ENCODE measurements at regions not wholly inside any gene's neighbourhood (a gene's known extent, or its start where the extent isn't known, plus 50 kb on each side); places are given as distances from the start of the nearest gene placed in this dataset.

DNA sequence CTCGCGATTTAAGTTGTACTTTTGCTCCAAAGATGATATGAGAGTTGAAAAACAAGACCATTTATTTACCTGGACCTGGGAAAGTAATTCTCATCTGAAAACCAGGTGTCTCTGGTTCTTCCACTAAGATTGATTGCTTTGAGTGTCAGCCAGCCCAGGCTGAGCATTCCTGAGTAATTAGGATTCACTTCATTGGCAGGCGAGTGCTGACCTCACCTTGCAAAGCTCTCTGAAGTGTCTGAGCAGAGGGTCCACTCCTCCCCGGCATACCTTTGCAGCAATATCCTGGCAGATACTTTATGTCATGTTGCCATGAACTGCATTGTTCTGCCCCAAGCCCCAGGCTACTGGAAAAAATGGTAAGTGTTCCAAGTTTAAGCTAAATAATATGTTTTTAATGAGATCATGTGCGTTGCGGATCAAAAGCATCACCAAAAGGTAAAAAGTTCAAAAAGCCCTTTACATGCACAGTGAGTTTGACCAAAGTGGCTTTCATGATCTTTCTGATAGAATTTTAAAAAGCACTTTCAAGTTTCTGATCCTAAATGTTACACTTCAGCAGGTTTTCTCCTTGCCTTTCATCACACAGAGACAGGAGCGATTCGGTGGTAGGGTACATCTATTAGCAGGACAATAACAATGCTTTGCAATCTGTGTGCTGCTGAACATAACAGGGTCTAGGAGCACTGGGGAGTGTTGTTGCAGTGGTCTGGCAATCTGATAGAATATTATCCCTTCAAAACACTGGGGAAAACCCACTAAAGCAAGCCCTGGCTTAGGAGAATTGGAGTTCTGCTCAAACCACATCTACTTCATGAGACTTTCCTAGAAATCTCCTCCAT lies 127.8 kb upstream of the EEF1E1 start:
- no peak overlapping the region for H3K4me3 Mint-ChIP-seq (ENCODE audit: unreplicated experiment)
- no peak for TF ChIP-seq CTCF (IDR thresholded peaks at IDR 0.05; ENCODE audit: unreplicated experiment)
- no peak overlapping the region for H3K27ac Mint-ChIP-seq (ENCODE audit: low read depth, unreplicated experiment)
- H3K27me3 Mint-ChIP-seq (ENCODE audit: insufficient read depth, unreplicated experiment): no peaks in the 10 kb centered on the region
- ChIA-PET POLR2A (interaction anchor here (0.8 kb wide), 1 partner anchor 89 kb away, joined by 3 read pairs; no protein-coding TSS in a partner anchor), CTCF (interaction anchor here (0.7 to 2.4 kb wide), 2 partner anchors 11 to 25 kb away, joined by 3 to 16 read pairs; no protein-coding TSS in a partner anchor)
- intact Hi-C loops (cut with micrococcal nuclease): no loop called here
- no peaks in the 10 kb centered on the region for H3K9me3 Mint-ChIP-seq (ENCODE audit: unreplicated experiment)
- no peaks in the 10 kb centered on the region for H3K36me3 Mint-ChIP-seq (ENCODE audit: insufficient read depth, unreplicated experiment)
- BruUV-seq (replicated peaks): no TSS peak
- H3K4me1 Mint-ChIP-seq (ENCODE audit: insufficient read depth, unreplicated experiment): no peaks in the 10 kb centered on the region
- peak; percentile 9 for DNase-seq (ENCODE audit: unreplicated experiment)

GRCh38 chr6:8225113-8225512 lies 122.8 kb upstream of the EEF1E1 start:
- Mint-ChIP-seq H3K27me3 (ENCODE audit: insufficient read depth, unreplicated experiment) (no peaks in the 10 kb centered on the region), H3K4me3 (ENCODE audit: unreplicated experiment) (no peak overlapping the region), H3K36me3 (ENCODE audit: insufficient read depth, unreplicated experiment) (no peaks in the 10 kb centered on the region), H3K9me3 (ENCODE audit: unreplicated experiment) (no peaks in the 10 kb centered on the region), H3K4me1 (ENCODE audit: insufficient read depth, unreplicated experiment) (no peaks in the 10 kb centered on the region), H3K27ac (ENCODE audit: low read depth, unreplicated experiment) (no peak overlapping the region)
- POLR2A ChIA-PET: interaction anchor here (0.9 to 1.9 kb wide), 4 partner anchors 11 to 90 kb away, joined by 3 to 5 read pairs (median 3); no protein-coding TSS in a partner anchor
- peak; percentile 14 for DNase-seq (ENCODE audit: unreplicated experiment)
- intact Hi-C loops (cut with micrococcal nuclease): no loop called here
- TF ChIP-seq CTCF (IDR thresholded peaks at IDR 0.05; ENCODE audit: unreplicated experiment): no peak
- BruUV-seq (replicated peaks): no TSS peak
- CTCF ChIA-PET: interaction anchor here (0.6 to 10.9 kb wide), 2 partner anchors 40 to 94 kb away, joined by 3 to 321 read pairs; no protein-coding TSS in a partner anchor

DNA sequence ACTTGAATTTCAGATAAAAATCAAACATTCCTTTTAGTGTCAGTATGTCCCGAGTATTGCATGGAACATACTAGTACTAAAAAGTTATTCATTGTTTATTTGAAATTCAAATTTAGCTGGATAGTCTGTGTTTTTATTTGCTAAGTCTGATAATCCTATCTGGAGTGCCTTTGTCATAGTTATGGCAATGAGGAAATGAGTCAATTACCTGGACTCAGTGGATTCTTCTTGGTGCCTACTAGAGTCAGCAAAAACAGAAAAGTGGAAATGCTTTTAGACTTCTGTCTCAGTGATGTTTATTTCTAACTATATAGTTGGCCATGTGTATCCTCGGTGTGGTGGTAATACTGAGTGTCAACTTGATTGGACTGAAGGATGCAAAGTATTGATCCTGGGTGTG lies 121.3 kb upstream of the EEF1E1 start:
- BruUV-seq (replicated peaks): no TSS peak
- intact Hi-C loops (cut with micrococcal nuclease): no loop called here
- ChIA-PET POLR2A (interaction anchor here (1.9 kb wide), 1 partner anchor 12 kb away, joined by 5 read pairs; no protein-coding TSS in a partner anchor), CTCF (interaction anchor here (10.9 kb wide), 1 partner anchor 92 kb away, joined by 321 read pairs; no protein-coding TSS in a partner anchor)
- no peak overlapping the region for H3K4me3 Mint-ChIP-seq (ENCODE audit: unreplicated experiment)
- H3K36me3 Mint-ChIP-seq (ENCODE audit: insufficient read depth, unreplicated experiment): no peaks in the 10 kb centered on the region
- no peak for TF ChIP-seq CTCF (IDR thresholded peaks at IDR 0.05; ENCODE audit: unreplicated experiment)
- no peaks in the 10 kb centered on the region for H3K4me1 Mint-ChIP-seq (ENCODE audit: insufficient read depth, unreplicated experiment)
- DNase-seq (ENCODE audit: unreplicated experiment): no peak
- H3K27ac Mint-ChIP-seq (ENCODE audit: low read depth, unreplicated experiment): no peak overlapping the region
- no peaks in the 10 kb centered on the region for H3K27me3 Mint-ChIP-seq (ENCODE audit: insufficient read depth, unreplicated experiment)
- no peaks in the 10 kb centered on the region for H3K9me3 Mint-ChIP-seq (ENCODE audit: unreplicated experiment)

GRCh38 chr6:8219352-8219943 lies 117.1 kb upstream of the EEF1E1 start:
- no peaks in the 10 kb centered on the region for H3K36me3 Mint-ChIP-seq (ENCODE audit: insufficient read depth, unreplicated experiment)
- peak; percentile 65 for DNase-seq (ENCODE audit: unreplicated experiment)
- intact Hi-C loops (cut with micrococcal nuclease): loop anchor here (1.0 to 5.0 kb wide), 4 partner anchors 47 to 498 kb away; partner anchors contain the start of gene BLOC1S5
- H3K27me3 Mint-ChIP-seq (ENCODE audit: insufficient read depth, unreplicated experiment): no peaks in the 10 kb centered on the region
- no peaks in the 10 kb centered on the region for H3K4me1 Mint-ChIP-seq (ENCODE audit: insufficient read depth, unreplicated experiment)
- no peak overlapping the region for H3K27ac Mint-ChIP-seq (ENCODE audit: low read depth, unreplicated experiment)
- CTCF ChIA-PET: interaction anchor here (0.5 to 10.9 kb wide), 52 partner anchors 9 to 795 kb away, joined by 3 to 321 read pairs (median 4); partner anchors contain the start of genes BLOC1S5 and EEF1E1
- POLR2A ChIA-PET: interaction anchor here (0.7 to 1.4 kb wide), 5 partner anchors 10 to 117 kb away, joined by 3 to 15 read pairs (median 4); partner anchors contain the start of gene EEF1E1
- BruUV-seq (replicated peaks): no TSS peak
- no peaks in the 10 kb centered on the region for H3K9me3 Mint-ChIP-seq (ENCODE audit: unreplicated experiment)
- TF ChIP-seq CTCF (IDR thresholded peaks at IDR 0.05; ENCODE audit: unreplicated experiment): peak; percentile 72
- no peak overlapping the region for H3K4me3 Mint-ChIP-seq (ENCODE audit: unreplicated experiment)

Measured in MCF 10A (cell line).